ENCODE measurements at regions not wholly inside any gene's neighbourhood (a gene's known extent, or its start where the extent isn't known, plus 50 kb on each side); places are given as distances from the start of the nearest gene placed in this dataset.
"Not testable (repeated sequence)": the region's sequence is repeated elsewhere in the genome, so short reads cannot be mapped to it uniquely, and the experiment has no call there.

- DNase-seq: no peak
These were observed 94.3 kb downstream of the ADCYAP1 start for GRCh38 chr18:998936-999335.

- DNase-seq: no peak
These were observed 98.0 kb downstream of the ADCYAP1 start for GRCh38 chr18:1002653-1003178.

GRCh38 chr18:1003499-1003898 lies 98.8 kb downstream of the ADCYAP1 start:
- DNase-seq: no peak

- DNase-seq: no peak
These were observed 101.6 kb downstream of the ADCYAP1 start for GRCh38 chr18:1006304-1006703.

- no peak for DNase-seq
These were observed 102.3 kb downstream of the ADCYAP1 start for GRCh38 chr18:1006965-1007364.

GRCh38 chr18:1011349-1011748 lies 106.7 kb downstream of the ADCYAP1 start:
- no peak for DNase-seq

GRCh38 chr18:1012775-1013174 lies 108.1 kb downstream of the ADCYAP1 start:
- DNase-seq: no peak

- DNase-seq: no peak
These were observed 109.3 kb downstream of the ADCYAP1 start for GRCh38 chr18:1013951-1014350.

- no peak for DNase-seq
These were observed 109.8 kb downstream of the ADCYAP1 start for GRCh38 chr18:1014509-1014908.

- DNase-seq: no peak
These were observed 110.4 kb downstream of the ADCYAP1 start for GRCh38 chr18:1014951-1015624.

- no peak for DNase-seq
These were observed 111.1 kb downstream of the ADCYAP1 start for GRCh38 chr18:1015777-1016176.

GRCh38 chr18:1017227-1018058 lies 112.8 kb downstream of the ADCYAP1 start:
- no peak for DNase-seq

GRCh38 chr18:1018181-1018681 lies 113.6 kb downstream of the ADCYAP1 start:
- no peak for DNase-seq

- no peak for DNase-seq
These were observed 114.5 kb downstream of the ADCYAP1 start for GRCh38 chr18:1019191-1019590.

- no peak for DNase-seq
These were observed 116.2 kb downstream of the ADCYAP1 start for GRCh38 chr18:1020731-1021344.

- DNase-seq: no peak
These were observed 122.3 kb downstream of the ADCYAP1 start for GRCh38 chr18:1026930-1027329.

GRCh38 chr18:1033092-1033491 lies 128.4 kb downstream of the ADCYAP1 start:
- not testable (repeated sequence) for DNase-seq

GRCh38 chr18:1034971-1035370 lies 130.3 kb downstream of the ADCYAP1 start:
- DNase-seq: no peak

GRCh38 chr18:1036926-1037325 lies 132.3 kb downstream of the ADCYAP1 start:
- no peak for DNase-seq

GRCh38 chr18:1037776-1038175 lies 133.1 kb downstream of the ADCYAP1 start:
- no peak for DNase-seq

- no peak for DNase-seq
These were observed 134.8 kb downstream of the ADCYAP1 start for GRCh38 chr18:1039421-1039820.

- not testable (repeated sequence) for DNase-seq
These were observed 138.4 kb downstream of the ADCYAP1 start for GRCh38 chr18:1043039-1043438.

- no peak for DNase-seq
These were observed 141.0 kb downstream of the ADCYAP1 start for GRCh38 chr18:1045658-1046057.

Data from stimulated activated CD4-positive, alpha-beta T cell treated with anti-CD3 and anti-CD28 coated beads, Interleukin-4, amount 100 ng/mL, for 1 hour (primary cell).